Osteocyte (in vitro differentiated cells): ENCODE measurements at regions not wholly inside any gene's neighbourhood (a gene's known extent, or its start where the extent isn't known, plus 50 kb on each side); places are given as distances from the start of the nearest gene placed in this dataset.
"Not testable (repeated sequence)": the region's sequence is repeated elsewhere in the genome, so short reads cannot be mapped to it uniquely, and the experiment has no call there.

Source experiments
- DNase-seq: peaks from one replicate; pipeline ENCODE4 v3.0.0; 2021; ENCODE audit warnings: mixed read lengths; ENCODE audit not compliant: unreplicated experiment; ENCODE audit errors: extremely low spot score
- H3K27ac Mint-ChIP-seq: one replicate; pipeline ENCODE4 v1.8.0; 2021; ENCODE audit warnings: mild to moderate bottlenecking, mixed read lengths; ENCODE audit not compliant: unreplicated experiment
- H3K27me3 Mint-ChIP-seq: one replicate; pipeline ENCODE4 v1.8.0; 2021; ENCODE audit warnings: mixed read lengths; ENCODE audit not compliant: unreplicated experiment
- H3K36me3 Mint-ChIP-seq: one replicate; pipeline ENCODE4 v1.8.0; 2021; ENCODE audit warnings: mixed read lengths; ENCODE audit not compliant: unreplicated experiment
- H3K4me1 Mint-ChIP-seq: one replicate; pipeline ENCODE4 v1.8.0; 2021; ENCODE audit warnings: mixed read lengths; ENCODE audit not compliant: unreplicated experiment
- H3K4me3 Mint-ChIP-seq: one replicate; pipeline ENCODE4 v1.8.0; 2021; ENCODE audit warnings: mild to moderate bottlenecking, moderate library complexity, mixed read lengths; ENCODE audit not compliant: unreplicated experiment
- H3K9me3 Mint-ChIP-seq: one replicate; pipeline ENCODE4 v1.8.0; 2021; ENCODE audit warnings: mixed read lengths; ENCODE audit not compliant: unreplicated experiment
- TF ChIP-seq, protein P1 (sequence below): fragments of 200-600 bp; sonication (generic); IDR thresholded peaks from 2 replicates; pipeline ENCODE4 v1.5.0; 2021; ENCODE audit warnings: antibody characterized with exemption, mild to moderate bottlenecking, moderate library complexity

GRCh38 chr12:84157170-84157569, 755.4 kb downstream of the SLC6A15 start:
- no peak overlapping the region for H3K27ac Mint-ChIP-seq
- TF ChIP-seq, protein P1, sequence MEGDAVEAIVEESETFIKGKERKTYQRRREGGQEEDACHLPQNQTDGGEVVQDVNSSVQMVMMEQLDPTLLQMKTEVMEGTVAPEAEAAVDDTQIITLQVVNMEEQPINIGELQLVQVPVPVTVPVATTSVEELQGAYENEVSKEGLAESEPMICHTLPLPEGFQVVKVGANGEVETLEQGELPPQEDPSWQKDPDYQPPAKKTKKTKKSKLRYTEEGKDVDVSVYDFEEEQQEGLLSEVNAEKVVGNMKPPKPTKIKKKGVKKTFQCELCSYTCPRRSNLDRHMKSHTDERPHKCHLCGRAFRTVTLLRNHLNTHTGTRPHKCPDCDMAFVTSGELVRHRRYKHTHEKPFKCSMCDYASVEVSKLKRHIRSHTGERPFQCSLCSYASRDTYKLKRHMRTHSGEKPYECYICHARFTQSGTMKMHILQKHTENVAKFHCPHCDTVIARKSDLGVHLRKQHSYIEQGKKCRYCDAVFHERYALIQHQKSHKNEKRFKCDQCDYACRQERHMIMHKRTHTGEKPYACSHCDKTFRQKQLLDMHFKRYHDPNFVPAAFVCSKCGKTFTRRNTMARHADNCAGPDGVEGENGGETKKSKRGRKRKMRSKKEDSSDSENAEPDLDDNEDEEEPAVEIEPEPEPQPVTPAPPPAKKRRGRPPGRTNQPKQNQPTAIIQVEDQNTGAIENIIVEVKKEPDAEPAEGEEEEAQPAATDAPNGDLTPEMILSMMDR: no peak
- no peaks in the 10 kb centered on the region for H3K36me3 Mint-ChIP-seq
- H3K9me3 Mint-ChIP-seq: peaks cover under 1% of the 10 kb centered on the region
- no peak overlapping the region for H3K4me3 Mint-ChIP-seq
- peaks cover 9% of the 10 kb centered on the region for H3K4me1 Mint-ChIP-seq
- no peak for DNase-seq
- H3K27me3 Mint-ChIP-seq: no peaks in the 10 kb centered on the region

- peaks cover 12% of the 10 kb centered on the region for H3K9me3 Mint-ChIP-seq
- not testable (repeated sequence) for H3K27me3 Mint-ChIP-seq, DNase-seq, H3K27ac Mint-ChIP-seq, H3K4me1 Mint-ChIP-seq, H3K36me3 Mint-ChIP-seq, H3K4me3 Mint-ChIP-seq
These were observed 757.3 kb downstream of the SLC6A15 start for GRCh38 chr12:84154991-84155930.

DNA sequence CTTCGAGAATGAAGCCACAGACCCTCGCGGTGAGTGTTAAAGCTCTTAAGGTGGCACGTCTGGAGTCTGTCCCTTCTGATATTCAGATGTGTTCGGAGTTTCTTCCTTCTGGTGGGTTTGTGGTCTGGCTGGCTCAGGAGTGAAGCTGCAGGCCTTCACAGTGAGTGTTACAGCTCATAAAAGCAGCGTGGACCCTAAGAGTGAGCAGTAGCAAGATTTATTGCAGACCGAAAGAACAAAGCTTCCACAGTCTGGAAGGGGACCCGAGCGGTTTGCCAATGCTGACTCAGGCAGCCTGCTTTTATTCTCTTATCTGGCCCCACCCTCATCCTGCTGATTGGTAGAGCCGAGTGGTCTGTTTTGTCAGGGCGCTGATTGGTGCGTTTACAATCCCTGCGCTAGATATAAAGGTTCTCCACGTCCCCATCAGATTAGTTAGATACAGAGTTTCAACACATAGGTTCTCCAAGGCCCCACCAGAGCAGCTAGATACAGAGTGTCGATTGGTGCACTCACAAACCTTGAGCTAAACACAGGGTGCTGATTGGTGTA, 758.1 kb downstream of the SLC6A15 start:
- H3K36me3 Mint-ChIP-seq, H3K27me3 Mint-ChIP-seq, DNase-seq, H3K4me3 Mint-ChIP-seq, H3K4me1 Mint-ChIP-seq, H3K27ac Mint-ChIP-seq: not testable (repeated sequence)
- H3K9me3 Mint-ChIP-seq: peaks cover 12% of the 10 kb centered on the region

- H3K4me3 Mint-ChIP-seq: no peak overlapping the region
- TF ChIP-seq, protein P1: no peak
- no peaks in the 10 kb centered on the region for H3K36me3 Mint-ChIP-seq
- H3K27ac Mint-ChIP-seq: no peak overlapping the region
- no peak for DNase-seq
- no peaks in the 10 kb centered on the region for H3K4me1 Mint-ChIP-seq
- H3K27me3 Mint-ChIP-seq: no peaks in the 10 kb centered on the region
- peaks cover 20% of the 10 kb centered on the region for H3K9me3 Mint-ChIP-seq
These were observed 762.4 kb downstream of the SLC6A15 start for GRCh38 chr12:84150201-84150600.

GRCh38 chr12:84148335-84148734, 764.3 kb downstream of the SLC6A15 start:
- TF ChIP-seq, protein P1: no peak
- DNase-seq: no peak
- Mint-ChIP-seq H3K27me3 (no peaks in the 10 kb centered on the region), H3K4me3 (no peak overlapping the region), H3K27ac (no peak overlapping the region), H3K9me3 (peaks cover 20% of the 10 kb centered on the region), H3K36me3 (no peaks in the 10 kb centered on the region), H3K4me1 (no peaks in the 10 kb centered on the region)

DNA sequence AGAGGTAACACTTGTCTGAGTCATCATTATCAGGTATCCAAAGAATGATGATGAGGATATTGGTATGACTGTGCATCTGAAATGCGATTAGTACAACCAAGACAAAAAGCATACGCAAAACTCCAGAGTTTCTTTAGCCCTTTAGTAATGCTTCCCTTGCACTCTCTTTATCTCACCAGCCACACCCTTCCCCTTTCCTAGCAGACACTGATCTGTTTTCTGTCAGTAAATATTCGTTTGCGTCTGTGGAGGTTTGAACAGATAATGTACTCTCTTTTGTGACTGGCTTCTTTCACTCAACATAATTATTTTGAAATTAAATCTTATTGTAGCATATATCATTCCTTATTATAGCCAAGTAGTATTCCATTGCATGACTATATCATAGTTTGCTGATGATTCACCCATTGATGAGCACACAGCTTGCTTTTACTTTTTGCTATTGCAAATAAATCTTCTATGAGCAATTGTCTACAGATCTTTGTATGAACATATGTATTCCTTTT, 775.7 kb downstream of the SLC6A15 start:
- no peak overlapping the region for H3K4me3 Mint-ChIP-seq
- peaks cover 6% of the 10 kb centered on the region for H3K9me3 Mint-ChIP-seq
- DNase-seq: no peak
- H3K36me3 Mint-ChIP-seq: no peaks in the 10 kb centered on the region
- H3K27me3 Mint-ChIP-seq: no peaks in the 10 kb centered on the region
- TF ChIP-seq, protein P1: no peak
- peaks cover 14% of the 10 kb centered on the region for H3K4me1 Mint-ChIP-seq
- no peak overlapping the region for H3K27ac Mint-ChIP-seq
